Calu3 (cell line): ENCODE measurements at regions not wholly inside any gene's neighbourhood (a gene's known extent, or its start where the extent isn't known, plus 50 kb on each side); places are given as distances from the start of the nearest gene placed in this dataset.

Source experiments
- BruUV-seq: library from RNA; stranded (reverse); fragments of 400-500 nt; replicated peaks from 2 replicates; lab custom pipeline; 2021; lab: Mats Ljungman, UMichigan
- CTCF ChIA-PET: fragments of 300-600 bp; sonication (Branson Sonifier 250); formaldehyde crosslinking; loops from one replicate; lab custom pipeline; 2022; ENCODE audit warnings: antibody characterized with exemption; lab: Charles Lee
- DNase-seq: peaks from one replicate; pipeline ENCODE4 v3.0.0; 2022
- H3K27ac Mint-ChIP-seq: one replicate; pipeline ENCODE4 v1.8.0; 2022; ENCODE audit warnings: mixed read lengths; ENCODE audit not compliant: unreplicated experiment
- H3K27me3 Mint-ChIP-seq: one replicate; pipeline ENCODE4 v1.8.0; 2022; ENCODE audit warnings: mixed read lengths; ENCODE audit not compliant: unreplicated experiment
- H3K36me3 Mint-ChIP-seq: one replicate; pipeline ENCODE4 v1.8.0; 2022; ENCODE audit warnings: mild to moderate bottlenecking, moderate library complexity, mixed read lengths; ENCODE audit not compliant: insufficient read depth, unreplicated experiment
- H3K4me1 Mint-ChIP-seq: one replicate; pipeline ENCODE4 v1.8.0; 2022; ENCODE audit warnings: mild to moderate bottlenecking, low read depth, mixed read lengths; ENCODE audit not compliant: unreplicated experiment
- H3K4me3 Mint-ChIP-seq: one replicate; pipeline ENCODE4 v1.8.0; 2022; ENCODE audit warnings: mild to moderate bottlenecking, low read depth, moderate library complexity, mixed read lengths; ENCODE audit not compliant: unreplicated experiment
- H3K9me3 Mint-ChIP-seq: one replicate; pipeline ENCODE4 v1.8.0; 2022; ENCODE audit warnings: low read depth, mixed read lengths; ENCODE audit not compliant: unreplicated experiment
- intact Hi-C: fragments of 100-400 bp; cut with micrococcal nuclease; formaldehyde crosslinking; loops from one replicate; pipeline ENCODE4 v1.10.0; 2022; ENCODE audit not compliant: unreplicated experiment
- TF ChIP-seq, protein P1 (sequence below): fragments of 200-600 bp; IDR thresholded peaks from one replicate; pipeline ENCODE4 v1.8.0; 2022; ENCODE audit warnings: antibody characterized with exemption; ENCODE audit not compliant: unreplicated experiment

DNA sequence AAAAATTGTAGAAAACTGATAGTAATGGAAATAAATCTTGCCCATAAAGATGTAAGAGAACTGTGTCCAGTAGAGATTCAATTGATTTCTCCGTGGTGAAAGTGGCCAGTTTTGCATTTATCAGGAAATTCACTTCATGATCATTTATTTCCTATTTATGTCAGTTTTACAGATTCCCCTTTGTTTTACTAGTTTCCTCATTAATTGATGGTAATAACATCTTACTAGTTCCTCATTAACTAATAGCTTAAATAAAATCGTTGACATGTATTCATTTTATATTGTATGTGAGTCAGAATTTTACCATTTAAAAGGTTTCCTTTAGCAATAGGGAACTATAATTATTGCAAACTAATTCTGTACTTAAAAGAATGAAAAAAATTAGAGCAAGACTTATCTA, 99.8 kb upstream of the ADGRF1 start:
- TF ChIP-seq, protein P1, sequence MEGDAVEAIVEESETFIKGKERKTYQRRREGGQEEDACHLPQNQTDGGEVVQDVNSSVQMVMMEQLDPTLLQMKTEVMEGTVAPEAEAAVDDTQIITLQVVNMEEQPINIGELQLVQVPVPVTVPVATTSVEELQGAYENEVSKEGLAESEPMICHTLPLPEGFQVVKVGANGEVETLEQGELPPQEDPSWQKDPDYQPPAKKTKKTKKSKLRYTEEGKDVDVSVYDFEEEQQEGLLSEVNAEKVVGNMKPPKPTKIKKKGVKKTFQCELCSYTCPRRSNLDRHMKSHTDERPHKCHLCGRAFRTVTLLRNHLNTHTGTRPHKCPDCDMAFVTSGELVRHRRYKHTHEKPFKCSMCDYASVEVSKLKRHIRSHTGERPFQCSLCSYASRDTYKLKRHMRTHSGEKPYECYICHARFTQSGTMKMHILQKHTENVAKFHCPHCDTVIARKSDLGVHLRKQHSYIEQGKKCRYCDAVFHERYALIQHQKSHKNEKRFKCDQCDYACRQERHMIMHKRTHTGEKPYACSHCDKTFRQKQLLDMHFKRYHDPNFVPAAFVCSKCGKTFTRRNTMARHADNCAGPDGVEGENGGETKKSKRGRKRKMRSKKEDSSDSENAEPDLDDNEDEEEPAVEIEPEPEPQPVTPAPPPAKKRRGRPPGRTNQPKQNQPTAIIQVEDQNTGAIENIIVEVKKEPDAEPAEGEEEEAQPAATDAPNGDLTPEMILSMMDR = no peak
- Mint-ChIP-seq H3K27me3 (no peaks in the 10 kb centered on the region), H3K36me3 (no peaks in the 10 kb centered on the region), H3K4me1 (peaks cover 26% of the 10 kb centered on the region), H3K27ac (no peak overlapping the region), H3K4me3 (no peak overlapping the region), H3K9me3 (peaks cover 2% of the 10 kb centered on the region)
- CTCF ChIA-PET = no interaction called here
- BruUV-seq = no TSS peak
- intact Hi-C loops = no loop called here
- DNase-seq = no peak

DNA sequence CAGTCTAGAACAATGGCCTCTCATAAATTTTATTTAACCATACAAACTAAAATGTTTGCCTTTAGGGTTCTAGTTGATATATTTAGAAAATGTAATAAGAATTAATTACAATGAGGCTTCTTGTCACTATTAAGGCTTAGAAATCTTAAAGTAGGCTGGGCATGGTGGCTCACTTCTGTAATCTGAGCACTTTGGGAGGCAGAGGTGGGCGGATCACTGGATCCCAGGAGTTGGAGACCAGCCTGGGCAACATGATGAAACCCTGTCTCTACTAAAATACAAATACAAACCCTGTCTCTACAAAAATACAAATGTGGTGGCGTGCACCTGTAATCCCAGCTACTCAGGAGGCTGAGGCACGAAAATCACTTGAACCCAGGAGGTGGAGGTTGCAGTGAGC, 99.0 kb upstream of the ADGRF1 start:
- Mint-ChIP-seq H3K27me3 (no peaks in the 10 kb centered on the region), H3K4me3 (no peak overlapping the region), H3K36me3 (no peaks in the 10 kb centered on the region), H3K9me3 (peaks cover 2% of the 10 kb centered on the region), H3K27ac (no peak overlapping the region), H3K4me1 (peaks cover 26% of the 10 kb centered on the region)
- no peak for DNase-seq
- CTCF ChIA-PET = interaction anchor here (0.8 kb wide), 1 partner anchor 27 kb away, joined by 3 read pairs; no protein-coding TSS in a partner anchor
- no TSS peak for BruUV-seq
- TF ChIP-seq, protein P1 = no peak
- intact Hi-C loops = no loop called here

DNA sequence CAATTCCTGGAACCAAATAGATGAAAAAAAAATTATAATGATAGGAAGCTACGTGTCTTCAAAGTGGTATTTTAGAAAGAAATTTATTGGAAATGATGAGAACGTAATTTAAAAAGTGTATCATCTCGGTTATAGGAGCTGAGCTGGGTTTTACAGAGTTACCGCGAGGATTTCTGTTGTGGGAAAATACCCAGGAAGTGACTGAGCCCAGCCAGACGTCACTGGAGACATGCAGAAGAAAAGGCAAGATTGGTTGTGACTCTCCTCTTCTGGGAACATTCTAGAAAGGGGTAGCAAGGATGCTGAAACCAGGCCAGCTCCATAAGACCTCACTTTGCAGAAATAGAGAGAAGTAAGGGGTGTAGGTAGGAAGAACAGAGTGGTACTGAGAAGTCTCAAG, 95.9 kb upstream of the ADGRF1 start:
- peaks cover 22% of the 10 kb centered on the region for H3K36me3 Mint-ChIP-seq
- H3K9me3 Mint-ChIP-seq = peaks cover 2% of the 10 kb centered on the region
- no peak overlapping the region for H3K4me3 Mint-ChIP-seq
- no peaks in the 10 kb centered on the region for H3K27me3 Mint-ChIP-seq
- intact Hi-C loops = no loop called here
- CTCF ChIA-PET = interaction anchor here (0.7 kb wide), 1 partner anchor 152 kb away, joined by 3 read pairs; no protein-coding TSS in a partner anchor
- DNase-seq = no peak
- peaks cover 48% of the 10 kb centered on the region for H3K4me1 Mint-ChIP-seq
- TF ChIP-seq, protein P1 = no peak
- no peak overlapping the region for H3K27ac Mint-ChIP-seq
- no TSS peak for BruUV-seq

DNA sequence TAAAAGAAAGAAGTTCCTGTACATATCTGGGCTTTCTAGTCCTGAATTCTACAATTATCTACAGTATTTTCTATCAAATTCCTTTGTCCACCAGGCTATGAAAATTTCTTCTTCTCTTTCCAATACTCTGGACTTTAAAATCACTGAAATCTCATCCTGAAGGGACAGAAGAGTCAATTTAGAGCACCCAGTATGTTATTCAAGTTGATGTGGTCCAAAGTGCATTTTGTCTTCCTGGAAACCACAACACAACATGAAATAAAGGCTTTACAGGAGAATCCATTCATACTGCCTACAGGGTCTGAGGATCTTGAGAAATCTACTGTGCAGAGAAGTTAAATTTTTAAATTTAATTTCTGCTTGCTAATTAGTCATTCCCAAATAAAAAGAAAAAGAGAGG, 94.9 kb upstream of the ADGRF1 start:
- H3K4me3 Mint-ChIP-seq = no peak overlapping the region
- TF ChIP-seq, protein P1 = no peak
- H3K27me3 Mint-ChIP-seq = no peaks in the 10 kb centered on the region
- intact Hi-C loops = no loop called here
- H3K36me3 Mint-ChIP-seq = peaks cover 22% of the 10 kb centered on the region
- peaks cover 58% of the 10 kb centered on the region for H3K4me1 Mint-ChIP-seq
- no peak overlapping the region for H3K27ac Mint-ChIP-seq
- DNase-seq = no peak
- H3K9me3 Mint-ChIP-seq = peaks cover 2% of the 10 kb centered on the region
- CTCF ChIA-PET = no interaction called here
- BruUV-seq = no TSS peak
